Hippocampal formation (tissue), 2 donors: ENCODE measurements at regions not wholly inside any gene's neighbourhood (a gene's known extent, or its start where the extent isn't known, plus 50 kb on each side); places are given as distances from the start of the nearest gene placed in this dataset.
"Not testable (repeated sequence)": the region's sequence is repeated elsewhere in the genome, so short reads cannot be mapped to it uniquely, and the experiment has no call there.

Experiments
- DNase-seq, 2 donors: peaks; one replicate each; lab custom pipeline; 2025; lab: John Stamatoyannopoulos, UW

DNA sequence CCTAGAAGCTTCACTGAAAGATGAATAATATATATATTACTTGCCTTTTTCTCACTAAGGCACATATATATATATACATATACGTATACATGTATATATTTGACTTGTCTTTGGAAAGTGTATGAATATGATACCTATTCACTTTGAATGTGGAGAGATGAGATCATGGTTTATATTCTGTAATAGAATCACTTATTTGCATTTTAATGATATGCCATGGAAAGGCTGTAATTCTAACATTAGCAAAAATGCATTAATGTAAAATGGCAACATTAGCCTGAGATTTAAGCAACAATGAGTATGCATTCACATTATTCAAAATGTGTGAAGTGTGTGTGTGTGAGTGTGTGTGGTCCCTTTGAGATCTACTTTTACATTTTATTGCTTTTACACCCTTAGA is 54.5 kb upstream of the PRKD1 start:
- no peak for DNase-seq

DNA sequence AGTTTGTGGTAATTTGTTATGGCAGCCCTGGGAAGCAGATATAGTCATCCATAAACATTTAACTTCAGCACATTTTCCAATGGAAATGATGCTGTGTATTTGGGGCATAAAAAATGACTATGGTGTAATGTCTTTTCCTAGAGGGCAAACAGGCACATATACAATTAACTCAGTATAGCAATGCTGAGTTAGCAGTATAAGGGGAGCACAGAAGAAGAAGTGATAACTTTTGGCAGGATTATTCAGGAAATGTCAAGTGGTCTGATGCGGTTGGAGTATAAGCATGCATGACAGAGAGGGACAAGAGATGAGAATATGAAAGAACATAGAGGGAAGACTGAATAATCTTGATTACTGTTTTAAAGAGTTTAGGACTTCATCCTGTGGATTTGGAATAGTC is 55.3 kb upstream of the PRKD1 start:
- no peak for DNase-seq

DNA sequence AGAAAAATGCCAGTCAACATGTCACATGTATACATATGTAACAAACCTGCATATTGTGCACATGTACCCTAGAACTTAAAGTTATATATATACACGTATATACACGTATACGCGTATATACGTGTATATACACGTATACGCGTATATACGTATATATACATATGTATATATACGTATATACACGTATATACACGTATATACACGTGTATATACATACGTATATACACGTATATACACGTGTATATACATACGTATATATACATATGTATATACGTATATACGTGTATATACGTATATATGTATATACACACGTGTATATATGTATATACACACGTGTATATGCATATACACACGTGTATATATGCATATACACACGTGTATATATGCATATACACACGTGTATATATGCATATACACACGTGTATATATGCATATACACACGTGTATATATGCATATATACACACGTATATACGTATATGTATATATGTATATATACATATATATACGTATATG is 62.8 kb upstream of the PRKD1 start:
- not testable (repeated sequence) for DNase-seq

DNA sequence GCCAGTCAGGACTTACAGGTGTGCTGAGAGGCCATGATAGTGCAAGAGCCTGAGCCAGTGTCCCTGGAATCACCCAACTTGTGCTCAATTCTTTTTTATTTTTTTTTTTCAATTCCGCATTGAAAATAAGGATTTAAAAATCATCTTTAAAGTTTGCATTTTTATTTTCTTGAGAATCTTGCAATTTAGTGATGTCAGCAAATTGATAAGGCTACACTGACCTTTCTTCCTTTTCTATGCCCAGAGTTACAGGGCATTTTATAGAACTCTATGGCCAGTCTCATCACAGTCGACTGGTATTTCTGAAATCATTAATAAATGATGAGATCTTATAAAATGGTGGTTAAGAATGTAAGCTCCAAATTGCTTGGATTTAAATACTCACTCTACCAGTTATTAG is 63.3 kb upstream of the PRKD1 start:
- DNase-seq, result no peak

DNA sequence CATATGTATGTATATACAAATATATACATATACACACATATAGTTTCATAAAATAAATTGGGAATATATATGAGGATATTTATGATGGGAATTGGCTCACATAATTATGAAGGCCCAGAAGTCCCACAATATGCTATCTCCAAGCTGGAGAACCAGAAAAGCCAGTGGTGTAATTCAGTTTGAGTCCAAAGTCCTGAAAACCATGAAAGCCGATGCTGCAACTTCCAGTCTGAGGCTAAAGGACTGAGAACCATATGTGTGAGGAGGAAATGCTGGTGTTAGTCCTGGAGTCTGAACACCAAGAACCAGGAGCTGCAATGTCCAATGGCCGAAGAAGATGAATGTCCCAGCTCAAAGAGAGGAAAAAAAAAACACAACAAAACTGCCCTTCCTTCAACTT is 65.5 kb upstream of the PRKD1 start:
- DNase-seq, result no peak

DNA sequence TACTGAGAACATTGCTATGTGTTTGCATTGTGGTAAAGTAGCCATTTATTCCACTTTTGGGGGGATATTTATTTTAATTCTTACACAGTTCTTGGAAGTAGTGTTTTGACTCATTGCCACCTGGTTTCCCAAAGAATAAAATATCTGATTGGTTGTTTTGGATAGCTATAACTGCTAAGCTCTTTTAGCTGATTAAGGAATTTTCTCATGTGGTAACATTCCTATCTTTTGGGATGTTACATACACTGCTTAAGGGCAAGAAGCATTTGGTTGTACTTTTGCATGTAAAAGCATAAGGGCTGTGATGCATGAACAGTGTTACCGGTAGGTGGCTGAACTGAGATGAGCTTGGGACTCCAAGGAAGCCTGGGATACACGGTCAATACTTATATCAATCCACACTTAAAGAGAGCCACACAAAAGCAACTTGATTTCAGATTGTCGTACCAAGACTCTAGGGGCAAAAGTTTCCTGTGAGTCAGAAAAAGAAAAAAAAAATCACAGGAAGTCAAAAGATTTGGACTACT is 71.4 kb upstream of the PRKD1 start:
- no peak for DNase-seq

DNA sequence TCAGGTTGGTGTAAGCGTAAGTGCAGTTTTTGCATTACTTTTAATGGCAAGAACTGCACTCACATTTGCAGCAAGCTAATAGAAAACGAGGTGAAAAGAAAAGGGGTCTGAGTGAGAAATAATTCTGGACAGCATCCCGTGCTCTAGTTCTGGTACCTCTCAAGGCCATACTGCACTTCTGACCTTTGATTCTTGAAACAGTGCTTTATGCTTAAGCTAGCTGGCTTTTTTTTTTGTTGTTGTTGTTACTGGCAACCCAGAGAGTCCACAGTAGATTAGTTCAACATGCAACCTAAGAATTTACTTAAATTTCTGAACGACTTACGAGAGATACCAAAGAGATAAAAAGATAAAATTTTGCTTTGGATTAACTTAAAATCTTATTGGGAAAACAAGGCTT is 75.2 kb upstream of the PRKD1 start:
- DNase-seq, result no peak

DNA sequence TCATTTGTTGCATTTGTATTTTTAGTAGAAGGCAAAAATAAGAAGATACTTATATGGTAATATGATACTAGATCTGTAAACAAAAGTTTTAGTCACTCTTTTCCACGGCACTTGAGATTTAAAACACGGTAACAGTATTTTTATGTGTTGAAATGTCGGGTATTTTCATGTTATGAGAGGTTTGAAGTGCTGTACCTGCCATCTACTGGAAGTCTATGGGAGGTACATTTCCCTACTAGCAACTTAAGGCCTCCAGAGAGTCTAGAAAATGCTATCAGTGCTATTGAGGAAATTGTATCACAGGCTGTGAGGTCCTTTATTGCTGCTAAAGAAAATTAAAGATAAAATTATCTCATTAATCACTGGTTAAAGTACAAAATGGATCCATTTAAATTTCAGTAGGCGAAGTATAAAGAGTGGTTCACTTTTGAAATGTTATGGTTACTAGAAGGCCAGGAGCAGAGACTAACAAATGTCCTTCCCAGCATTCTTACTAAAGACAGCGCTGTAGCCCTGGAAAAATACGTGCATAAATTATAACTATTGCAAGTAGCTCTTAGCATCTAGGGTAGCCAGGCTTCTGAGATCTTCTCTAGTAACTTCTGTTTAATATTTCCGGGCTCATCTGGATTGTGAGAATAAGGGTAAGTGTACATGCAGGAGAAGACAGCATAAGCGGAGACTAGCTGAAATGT is 77.6 kb upstream of the PRKD1 start:
- DNase-seq, result peak in 1 of 2 donors; percentile 71

DNA sequence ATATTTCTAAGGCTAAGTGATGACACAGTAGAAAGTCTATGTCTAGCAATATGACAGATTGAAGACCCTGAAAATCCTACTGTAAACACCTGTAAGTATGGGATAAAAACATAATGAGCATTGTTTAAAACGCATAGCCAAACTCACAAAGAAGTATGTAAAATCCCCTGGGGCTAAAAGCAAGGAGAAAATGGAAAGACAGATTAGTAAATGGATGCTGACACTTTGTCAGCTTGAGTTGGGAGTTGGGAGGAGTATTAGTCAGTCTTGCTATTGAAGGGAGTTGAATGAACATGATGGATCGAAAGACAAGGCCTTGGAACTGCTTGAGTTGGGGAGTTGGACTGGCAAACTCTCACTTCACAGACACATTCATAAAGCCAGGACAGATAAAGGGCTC is 79.0 kb upstream of the PRKD1 start:
- DNase-seq, result no peak

DNA sequence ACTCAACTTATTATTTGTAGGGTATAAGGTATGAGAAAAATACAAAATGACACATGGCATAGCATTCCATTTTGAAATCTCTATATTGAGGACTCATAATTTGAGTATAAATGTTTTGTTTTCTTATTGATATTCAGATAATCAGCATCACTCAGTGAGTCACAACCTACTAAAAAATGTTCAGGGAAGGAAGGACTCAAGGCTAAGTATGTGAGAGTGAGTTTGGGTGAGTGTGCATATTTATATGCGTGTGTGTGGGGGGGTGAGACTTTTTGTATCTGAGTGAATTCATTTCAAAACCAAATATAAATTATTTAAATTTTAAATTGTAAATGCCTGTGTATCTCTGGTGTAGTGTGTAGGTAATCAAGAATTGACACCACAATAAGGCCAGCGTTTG is 87.8 kb upstream of the PRKD1 start:
- no peak for DNase-seq

DNA sequence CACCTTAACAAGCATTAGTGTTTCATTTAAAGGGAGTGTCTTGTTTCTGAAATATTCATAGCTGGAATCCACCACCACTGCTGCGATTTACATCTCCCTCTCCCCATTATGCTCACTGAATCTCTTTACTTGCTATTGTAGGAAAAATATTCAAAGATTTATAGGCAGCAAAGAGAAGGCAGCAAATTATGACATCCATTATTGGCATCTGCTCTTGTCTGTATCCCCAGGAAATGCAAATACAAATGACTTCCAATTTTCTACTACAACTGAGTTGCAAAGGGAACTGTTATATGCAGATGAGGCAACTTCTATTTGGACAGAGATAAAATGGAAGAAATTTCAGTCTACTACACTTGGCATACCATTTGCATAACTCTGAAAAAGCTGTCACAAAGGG is 88.4 kb upstream of the PRKD1 start:
- no peak for DNase-seq

DNA sequence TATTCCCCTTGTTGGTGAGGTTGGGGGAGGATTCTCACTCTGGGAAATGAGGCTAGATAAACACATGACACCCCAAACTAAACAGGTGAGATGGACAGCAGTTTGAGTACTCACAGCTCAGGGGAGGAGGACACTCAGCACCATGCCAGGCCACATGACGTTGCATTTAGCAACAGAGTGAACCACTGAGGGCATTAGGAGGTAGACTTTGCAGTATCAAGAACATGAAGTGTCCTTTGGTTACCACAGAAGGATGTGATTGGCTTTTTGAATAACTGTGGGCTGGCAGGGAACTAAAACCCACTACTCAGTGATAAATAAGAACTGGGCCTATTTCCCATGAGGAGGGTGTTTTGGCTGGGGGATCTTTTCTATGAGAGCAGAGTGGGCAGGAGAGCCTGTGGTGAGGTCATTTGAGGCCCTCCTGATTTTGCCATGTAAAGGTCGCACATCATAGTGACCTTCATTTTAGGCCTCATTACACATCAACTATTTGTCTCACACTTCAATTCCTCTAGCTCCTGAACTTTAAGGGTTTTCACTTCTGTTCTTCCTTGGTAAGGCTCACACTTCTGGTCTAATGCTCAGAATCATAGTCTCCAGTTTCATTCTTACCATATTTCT is 89.8 kb upstream of the PRKD1 start:
- no peak for DNase-seq

DNA sequence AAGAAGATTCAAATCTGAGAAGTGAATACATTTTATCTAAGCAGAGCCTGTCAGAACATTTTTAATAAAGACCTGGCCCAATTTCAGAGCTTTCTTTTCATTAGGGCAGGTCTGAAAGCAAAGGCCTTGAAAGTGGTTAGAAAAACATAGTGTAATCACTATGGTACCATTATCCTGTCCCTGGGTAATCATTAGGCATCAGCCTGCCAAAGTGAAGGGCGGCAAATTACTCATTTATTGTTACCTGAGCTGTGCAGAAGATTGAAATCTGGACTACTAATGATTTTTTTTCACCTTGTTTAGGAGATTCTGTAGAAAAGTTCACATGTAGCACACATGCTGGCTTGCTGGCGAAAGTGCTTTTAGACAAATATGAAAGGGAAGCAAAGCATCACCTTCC is 92.6 kb upstream of the PRKD1 start:
- no peak for DNase-seq

DNA sequence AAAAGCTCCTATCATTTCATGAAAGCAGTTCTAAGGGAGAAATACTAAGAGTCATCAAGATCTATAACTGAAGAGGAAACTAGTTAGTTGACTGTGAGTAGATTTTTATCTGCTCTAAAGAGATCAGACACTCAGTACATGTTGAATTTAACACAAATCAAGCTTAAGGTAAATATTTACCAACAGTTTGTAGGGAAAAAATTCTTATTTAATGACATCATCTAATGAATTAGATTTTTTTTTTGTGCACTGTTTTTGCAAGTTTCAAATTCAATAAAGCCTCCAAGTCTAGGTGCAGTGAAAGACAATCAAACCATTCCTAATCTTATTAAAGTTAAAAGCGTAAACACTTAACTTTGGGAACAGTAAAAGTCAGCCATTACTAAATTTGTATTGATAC is 93.0 kb upstream of the PRKD1 start:
- no peak for DNase-seq

DNA sequence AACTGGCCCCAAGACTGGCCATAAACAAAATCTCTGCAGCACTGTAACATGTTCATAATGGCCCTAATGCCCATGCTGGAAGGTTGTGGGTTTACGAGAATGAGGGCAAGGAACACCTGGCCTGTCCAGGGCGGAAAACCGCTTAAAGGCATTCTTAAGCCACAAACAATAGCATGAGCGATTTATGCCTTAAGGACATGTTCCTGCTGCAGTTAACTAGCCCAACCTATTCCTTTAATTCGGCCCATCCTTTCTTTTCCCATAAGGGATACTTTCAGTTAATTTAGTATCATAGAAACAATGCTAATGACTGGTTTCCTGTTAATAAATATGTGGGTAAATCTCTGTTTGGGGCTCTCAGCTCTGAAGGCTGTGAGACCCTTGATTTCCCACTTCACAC is 95.7 kb upstream of the PRKD1 start:
- DNase-seq, result not testable (repeated sequence)

DNA sequence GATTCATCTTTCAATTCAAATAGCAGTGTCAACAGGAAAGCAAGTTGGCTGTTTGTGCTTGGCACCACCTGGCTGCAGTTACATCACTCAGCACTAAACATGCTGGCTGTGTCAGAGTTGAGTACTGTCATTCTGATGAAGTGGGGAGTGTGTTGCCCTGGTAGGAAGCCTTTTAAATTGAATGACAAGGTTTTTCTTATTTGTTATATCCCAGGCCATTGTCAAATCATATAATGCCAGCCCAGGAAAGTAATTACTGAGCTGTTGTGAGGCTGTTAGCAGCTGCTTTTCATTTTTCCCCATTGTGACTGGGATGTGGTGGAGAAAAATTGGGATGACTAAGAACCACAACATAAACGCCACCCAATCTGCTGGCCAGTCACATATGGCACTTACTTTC is 106.5 kb upstream of the PRKD1 start:
- no peak for DNase-seq

DNA sequence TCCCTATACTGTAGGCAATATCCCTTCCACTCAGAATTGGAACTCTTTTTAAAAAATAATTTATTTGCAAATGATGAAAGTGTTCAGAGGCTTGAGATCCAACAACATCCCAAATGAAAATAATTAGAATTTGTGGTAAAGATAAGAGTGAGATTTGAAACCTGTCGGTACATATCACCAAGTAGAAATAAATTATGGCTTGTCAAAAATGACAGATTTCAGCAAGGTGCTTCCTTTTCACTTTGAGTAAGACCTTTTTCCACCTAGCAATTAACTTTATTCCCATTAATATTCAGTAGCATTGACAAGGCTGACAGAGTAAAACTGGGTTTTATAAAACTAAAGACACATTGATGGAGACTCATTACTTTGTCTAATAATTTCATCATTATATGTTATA is 107.7 kb upstream of the PRKD1 start:
- no peak for DNase-seq

DNA sequence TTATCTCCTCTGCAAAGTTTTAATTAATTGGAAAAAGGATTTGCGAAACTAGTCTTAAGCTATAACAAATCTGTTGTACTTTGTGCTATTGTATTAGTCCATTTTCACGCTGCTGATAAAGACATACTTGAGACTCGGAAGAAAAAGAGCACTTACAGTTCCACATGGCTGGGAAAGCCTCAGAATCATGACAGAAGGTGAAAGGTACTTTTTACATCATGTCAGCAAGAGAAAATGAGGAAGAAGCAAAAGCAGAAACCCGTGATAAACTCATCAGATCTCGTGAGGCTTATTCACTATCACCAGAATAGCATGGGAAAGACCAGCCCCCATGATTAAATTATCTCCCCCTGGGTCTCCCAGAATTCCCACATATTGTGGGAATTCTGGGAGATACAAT is 118.1 kb upstream of the PRKD1 start:
- no peak for DNase-seq

DNA sequence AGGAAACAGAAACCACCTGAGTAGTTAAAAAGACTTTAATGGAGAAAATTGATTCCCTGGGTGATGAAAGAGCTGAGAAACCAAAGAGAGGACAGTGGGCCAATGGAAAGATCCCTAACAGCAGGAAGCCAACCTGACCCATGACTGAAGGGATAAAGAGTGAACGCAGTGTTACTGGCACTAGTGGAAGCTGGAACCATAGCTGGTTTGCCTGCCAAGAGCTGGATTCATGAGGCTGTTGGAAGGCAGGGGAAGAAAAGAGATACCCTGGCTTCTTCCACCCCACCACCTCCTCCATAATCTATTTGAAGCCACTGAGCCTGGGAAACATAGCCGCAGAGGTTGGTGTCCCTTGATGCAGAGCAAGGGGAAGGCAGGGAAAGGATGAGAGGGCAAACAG is 125.5 kb upstream of the PRKD1 start:
- DNase-seq, result no peak

DNA sequence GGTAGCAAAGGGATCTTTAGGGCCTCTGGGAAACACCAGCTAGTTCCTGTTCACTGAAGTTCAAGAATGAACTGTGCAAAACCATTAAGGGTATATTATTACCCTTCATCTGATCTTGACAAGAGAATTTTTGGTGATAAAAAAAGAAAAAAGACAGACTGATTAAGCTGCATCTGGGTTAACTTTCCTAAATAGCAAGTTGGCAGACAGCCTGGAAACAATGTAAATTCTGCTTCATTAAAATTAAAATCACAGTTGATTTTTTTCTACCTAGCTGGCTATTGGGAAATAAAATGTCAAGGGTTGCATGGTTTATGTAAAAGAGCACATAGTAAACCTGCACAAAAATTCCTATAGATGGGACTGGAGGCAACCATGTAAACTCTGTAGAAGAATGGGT is 126.6 kb upstream of the PRKD1 start:
- DNase-seq, result no peak

DNA sequence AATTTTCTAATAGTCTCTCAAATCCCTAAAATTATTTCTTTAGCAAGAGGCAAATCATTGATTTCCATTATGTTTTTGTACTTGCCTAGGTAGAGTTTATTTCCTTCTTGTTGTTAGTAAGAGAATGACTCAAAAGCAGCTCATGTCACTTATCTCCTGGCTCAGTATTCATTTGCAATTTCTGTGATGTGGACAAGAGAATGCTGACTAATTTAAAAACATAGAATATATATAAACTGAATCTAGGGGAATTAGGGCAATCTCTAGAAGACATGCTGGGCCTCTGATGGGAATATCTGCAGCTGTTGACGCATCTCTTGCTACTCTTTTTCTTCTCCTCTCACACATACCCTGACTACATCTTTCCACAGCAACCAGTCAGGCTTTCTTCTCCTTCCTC is 130.8 kb upstream of the PRKD1 start:
- DNase-seq, result no peak

DNA sequence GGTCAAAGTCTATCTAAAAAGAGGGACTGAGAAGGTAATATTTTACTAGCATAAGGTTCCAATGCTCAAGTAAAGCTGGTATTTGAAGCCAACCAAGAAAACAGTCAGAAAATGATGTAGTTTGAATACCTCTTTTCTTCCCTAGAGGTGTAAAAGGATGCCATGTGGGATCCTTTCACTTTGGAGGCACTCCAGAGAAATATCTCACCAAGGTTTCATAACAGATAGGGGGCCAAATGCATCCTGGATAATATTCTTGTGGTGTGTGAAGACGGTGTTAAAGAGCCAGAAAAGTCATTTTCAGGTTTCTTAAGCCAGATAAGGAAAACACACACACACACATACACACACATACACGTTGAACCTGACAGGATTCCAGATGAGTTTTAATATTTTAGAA is 136.1 kb upstream of the PRKD1 start:
- peak in 1 of 2 donors; percentile 7 for DNase-seq

DNA sequence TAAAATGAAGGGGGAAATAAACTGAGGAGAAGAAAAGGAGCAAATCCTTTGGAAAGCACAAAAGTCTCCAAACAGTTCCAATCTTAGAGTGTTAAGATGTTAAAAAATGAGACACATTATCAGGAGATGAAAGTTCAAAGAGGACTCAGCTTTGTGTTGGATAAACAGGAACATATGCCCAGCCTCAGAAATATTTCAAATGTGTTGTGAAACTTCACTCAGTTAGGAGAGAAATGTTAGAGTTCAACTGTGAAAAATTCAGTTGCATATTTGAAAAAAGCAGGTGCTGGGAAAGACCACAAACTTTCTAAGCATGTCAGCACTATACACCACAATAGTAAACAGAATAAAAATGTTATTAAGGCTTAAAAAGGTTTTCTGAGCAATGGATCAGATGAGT is 136.8 kb upstream of the PRKD1 start:
- no peak for DNase-seq

DNA sequence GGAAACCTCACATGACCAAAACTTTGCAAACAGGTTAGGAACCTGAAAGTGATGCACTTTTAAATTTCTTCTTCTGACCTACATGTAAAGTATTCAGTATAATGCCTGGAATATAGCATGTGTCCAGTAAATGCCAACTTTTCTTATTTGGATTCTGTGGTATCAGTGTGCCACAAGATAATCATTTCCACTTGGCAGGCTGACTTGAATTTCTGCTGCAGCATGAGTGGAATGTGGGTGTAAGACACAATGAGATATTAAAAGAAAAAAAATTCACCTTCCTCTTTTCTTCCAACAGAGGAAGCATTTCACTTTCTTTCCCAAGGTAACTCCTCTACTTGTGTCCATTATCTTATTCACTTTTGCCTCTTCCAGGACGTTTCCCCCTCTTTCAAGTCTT is 141.9 kb upstream of the PRKD1 start:
- no peak for DNase-seq
